Sigmoid colon (tissue), 4 donors: ENCODE measurements at regions not wholly inside any gene's neighbourhood (a gene's known extent, or its start where the extent isn't known, plus 50 kb on each side); places are given as distances from the start of the nearest gene placed in this dataset.

Source experiments
- POLR2A ChIP-seq, 2 donors: fragments of 450-650 bp; IDR thresholded peaks; one replicate each; pipeline ENCODE4 v1.6.1; 2016; ENCODE audit warnings: antibody characterized with exemption in 2 of 2, mild to moderate bottlenecking in 2 of 2, moderate library complexity in 2 of 2
- POLR2AphosphoS5 ChIP-seq, 4 donors: sonication (generic); formaldehyde crosslinking; IDR thresholded peaks; one replicate each; pipeline ENCODE4 v1.6.1; 2017; ENCODE audit warnings: antibody characterized with exemption in 4 of 4
- TF ChIP-seq, protein P1 (sequence below), 4 experiments: fragments of 450-650 bp in 3 of 4; fragments of 200-600 bp in 1 of 4; IDR thresholded peaks; one replicate each; pipeline ENCODE4 v1.5.1; 2016 to 2019; ENCODE audit warnings: antibody characterized with exemption in 4 of 4, mild to moderate bottlenecking in 3 of 4, moderate library complexity in 2 of 4

DNA sequence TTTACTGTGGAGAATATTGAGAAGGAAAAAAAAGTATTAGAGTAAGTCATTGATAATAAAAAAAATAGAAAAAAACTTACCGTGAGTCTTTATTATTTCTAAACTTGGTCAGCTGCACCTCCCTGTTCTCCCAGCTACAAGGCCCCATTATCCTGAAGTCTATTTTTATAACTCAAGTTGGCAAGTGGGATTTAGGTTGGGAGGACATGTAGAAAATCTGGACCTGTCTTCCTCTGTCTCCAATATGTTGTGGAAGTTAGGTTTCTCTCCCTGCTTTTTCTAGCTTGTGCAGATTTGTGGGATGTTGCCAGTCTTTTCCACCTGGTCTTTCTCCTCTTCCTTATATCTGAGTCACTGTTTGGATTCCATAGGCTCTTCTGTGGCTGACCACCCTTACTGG is 361.4 kb downstream of the HLX start:
- TF ChIP-seq, protein P1, sequence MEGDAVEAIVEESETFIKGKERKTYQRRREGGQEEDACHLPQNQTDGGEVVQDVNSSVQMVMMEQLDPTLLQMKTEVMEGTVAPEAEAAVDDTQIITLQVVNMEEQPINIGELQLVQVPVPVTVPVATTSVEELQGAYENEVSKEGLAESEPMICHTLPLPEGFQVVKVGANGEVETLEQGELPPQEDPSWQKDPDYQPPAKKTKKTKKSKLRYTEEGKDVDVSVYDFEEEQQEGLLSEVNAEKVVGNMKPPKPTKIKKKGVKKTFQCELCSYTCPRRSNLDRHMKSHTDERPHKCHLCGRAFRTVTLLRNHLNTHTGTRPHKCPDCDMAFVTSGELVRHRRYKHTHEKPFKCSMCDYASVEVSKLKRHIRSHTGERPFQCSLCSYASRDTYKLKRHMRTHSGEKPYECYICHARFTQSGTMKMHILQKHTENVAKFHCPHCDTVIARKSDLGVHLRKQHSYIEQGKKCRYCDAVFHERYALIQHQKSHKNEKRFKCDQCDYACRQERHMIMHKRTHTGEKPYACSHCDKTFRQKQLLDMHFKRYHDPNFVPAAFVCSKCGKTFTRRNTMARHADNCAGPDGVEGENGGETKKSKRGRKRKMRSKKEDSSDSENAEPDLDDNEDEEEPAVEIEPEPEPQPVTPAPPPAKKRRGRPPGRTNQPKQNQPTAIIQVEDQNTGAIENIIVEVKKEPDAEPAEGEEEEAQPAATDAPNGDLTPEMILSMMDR (IDR thresholded peaks at IDR 0.05) = no peak
- no peak for TF ChIP-seq POLR2AphosphoS5 (IDR thresholded peaks at IDR 0.05)
- TF ChIP-seq POLR2A (IDR thresholded peaks at IDR 0.05) = no peak
